HFF-Myc (cell line): ENCODE measurements at regions not wholly inside any gene's neighbourhood (a gene's known extent, or its start where the extent isn't known, plus 50 kb on each side); places are given as distances from the start of the nearest gene placed in this dataset.

ENCODE experiments used
- DNase-seq: peaks from one replicate; pipeline ENCODE4 v3.0.0-alpha.2; 2011; ENCODE audit warnings: low read depth; ENCODE audit errors: extremely low read depth
- H3K4me3 ChIP-seq: replicated peaks from 2 replicates; pipeline ENCODE4 v1.5.1; 2011; ENCODE audit warnings: low read depth, mild to moderate bottlenecking, control low read depth, low read length
- CTCF ChIP-seq: IDR thresholded peaks from 2 replicates; pipeline ENCODE4 v1.5.1; 2012; ENCODE audit warnings: mild to moderate bottlenecking, low read depth, low read length, control low read depth; ENCODE audit errors: missing control alignments

GRCh38 chr12:67078957-67079356 is 190.2 kb upstream of the CAND1 start:
- TF ChIP-seq CTCF: no peak
- no peak overlapping the region for H3K4me3 ChIP-seq
- DNase-seq: no peak

DNA sequence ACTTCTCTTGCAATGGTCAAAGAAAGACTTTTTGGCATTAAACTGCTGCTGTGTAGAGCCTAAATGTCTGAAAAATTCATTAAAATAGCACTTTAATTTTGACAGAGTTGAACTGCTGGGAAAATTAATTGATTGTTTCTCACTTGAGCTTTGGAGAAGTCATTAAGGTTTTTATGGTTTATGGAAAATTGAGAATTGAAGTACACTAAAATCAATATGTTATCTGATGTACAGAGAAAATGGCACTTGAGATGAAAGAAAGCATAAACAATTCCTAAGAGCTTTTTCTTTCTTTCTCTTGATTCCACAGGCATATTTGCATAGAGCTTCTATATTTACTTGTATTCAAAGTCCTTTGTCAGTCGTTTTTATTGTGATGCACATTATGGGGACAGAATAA is 188.5 kb upstream of the CAND1 start:
- no peak for DNase-seq
- no peak for TF ChIP-seq CTCF
- H3K4me3 ChIP-seq: no peak overlapping the region

DNA sequence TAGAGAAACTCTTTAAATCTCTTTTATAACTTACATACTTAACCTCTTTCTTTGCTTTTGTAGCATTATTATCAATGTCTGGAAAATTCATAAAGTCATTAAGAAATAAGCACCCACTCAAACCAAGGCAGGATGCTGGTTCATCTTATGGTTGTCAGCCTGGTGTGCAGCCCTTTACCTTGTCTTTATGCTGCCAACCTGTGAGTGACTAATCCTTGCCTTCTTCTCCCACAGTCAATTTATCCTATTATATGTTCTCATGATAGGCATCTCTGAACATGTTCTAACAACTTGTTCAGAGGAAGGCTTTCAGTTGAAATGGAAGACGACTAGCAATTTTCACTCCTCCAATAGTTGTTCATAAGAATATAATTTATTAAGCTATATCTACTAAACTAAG is 186.9 kb upstream of the CAND1 start:
- TF ChIP-seq CTCF: no peak
- no peak for DNase-seq
- H3K4me3 ChIP-seq: no peak overlapping the region

DNA sequence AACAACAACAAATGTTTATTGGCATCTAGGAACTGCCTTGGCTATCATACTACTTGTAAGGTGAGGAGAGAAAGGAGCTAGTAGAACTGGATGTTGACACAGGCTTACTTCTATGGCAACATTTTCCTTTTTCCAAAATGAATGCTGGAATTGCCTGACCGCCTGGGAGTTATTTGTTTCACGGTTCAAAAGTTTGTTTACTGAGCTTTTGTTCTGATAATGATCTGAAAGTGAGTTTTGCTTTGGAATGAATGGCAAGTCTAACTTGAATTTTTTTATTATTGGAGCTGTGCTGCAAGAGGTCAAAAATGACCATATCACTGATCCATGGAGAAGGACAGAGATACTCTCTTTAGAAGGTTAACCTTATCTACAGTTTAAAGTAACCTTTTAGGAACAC is 183.5 kb upstream of the CAND1 start:
- no peak overlapping the region for H3K4me3 ChIP-seq
- no peak for TF ChIP-seq CTCF
- no peak for DNase-seq

DNA sequence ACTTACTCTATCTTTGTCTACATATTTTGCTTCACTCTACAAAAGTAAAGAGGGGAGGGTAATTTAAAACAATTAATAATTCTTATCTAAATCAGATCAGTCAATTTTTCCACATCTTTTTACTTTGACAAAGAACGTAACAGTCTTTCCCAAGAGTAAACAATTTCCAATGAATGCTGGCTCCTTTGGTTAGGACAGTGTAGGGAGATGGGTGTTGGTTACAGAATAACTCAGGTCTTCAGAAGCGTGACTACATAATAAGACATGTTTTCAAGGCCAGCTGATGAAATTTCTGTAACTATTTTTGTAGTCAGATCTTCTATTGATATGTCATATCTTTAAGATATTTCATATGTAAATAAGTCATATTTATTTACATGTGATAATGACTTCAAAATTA is 183.0 kb upstream of the CAND1 start:
- DNase-seq: no peak
- TF ChIP-seq CTCF: no peak

GRCh38 chr12:67088401-67089118 is 180.6 kb upstream of the CAND1 start:
- TF ChIP-seq CTCF: no peak
- DNase-seq: no peak
- no peak overlapping the region for H3K4me3 ChIP-seq

More for the DNA sequence above, 183.0 kb upstream of the CAND1 start:
- H3K4me3 ChIP-seq: no peak overlapping the region

DNA sequence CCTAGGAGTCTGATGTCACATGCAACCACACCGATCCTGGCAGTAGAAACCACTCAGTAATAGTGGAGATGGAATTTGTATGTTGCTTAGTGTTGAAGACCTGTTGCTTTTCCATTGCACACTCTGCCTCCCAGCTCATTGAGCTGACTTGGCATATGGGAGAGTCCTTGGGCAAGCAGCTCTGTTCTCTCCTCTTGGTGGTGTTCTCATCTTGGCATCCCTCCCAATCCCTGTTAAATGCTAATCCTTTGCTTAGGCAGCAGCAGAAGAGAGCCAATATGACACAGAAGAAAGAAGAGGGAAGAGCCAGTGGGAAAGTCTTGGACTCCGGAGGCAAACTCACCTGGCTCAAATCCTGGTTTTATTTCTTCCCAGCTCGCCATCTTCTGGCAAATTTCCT is 178.0 kb upstream of the CAND1 start:
- no peak overlapping the region for H3K4me3 ChIP-seq
- no peak for TF ChIP-seq CTCF
- no peak for DNase-seq
